ENCODE measurements at regions not wholly inside any gene's neighbourhood (a gene's known extent, or its start where the extent isn't known, plus 50 kb on each side); places are given as distances from the start of the nearest gene placed in this dataset.

DNA sequence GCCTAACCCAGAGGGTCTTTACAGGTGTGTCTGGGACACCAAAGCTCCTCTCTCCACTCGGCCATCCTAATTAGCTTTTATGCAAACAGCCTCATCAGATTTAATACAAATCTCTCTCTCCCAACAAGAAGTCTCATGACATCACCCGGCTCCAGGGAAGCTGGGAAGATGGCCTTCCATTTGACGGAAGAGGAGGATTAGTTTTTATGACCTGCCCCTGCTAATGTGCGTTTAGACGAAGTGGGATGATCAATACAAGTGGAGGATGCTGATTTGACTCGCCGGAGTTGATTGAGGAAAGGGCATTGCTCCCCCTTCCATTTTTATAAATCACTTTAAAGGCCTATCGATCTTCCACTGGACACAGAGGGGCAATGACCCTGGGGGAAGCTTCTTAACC, 239.2 kb downstream of the BCL11B start:
- no peaks in the 10 kb centered on the region for H4K20me1 ChIP-seq (ENCODE audit: insufficient read depth)
- H2AFZ ChIP-seq (ENCODE audit: low read depth, low read length) = no peak overlapping the region
- H3K9ac ChIP-seq (ENCODE audit: low read length) = no peak overlapping the region
- no peaks in the 10 kb centered on the region for H3K36me3 ChIP-seq (ENCODE audit: insufficient read depth, low read length)
- H3K4me2 ChIP-seq (ENCODE audit: low read length) = no peak overlapping the region
- no peaks in the 10 kb centered on the region for H3K27me3 ChIP-seq (ENCODE audit: insufficient read depth, low read depth, low read length)
- H3K79me2 ChIP-seq (replicated peaks; ENCODE audit: insufficient read depth, low read length) = no peaks in the 10 kb centered on the region
- H3F3A ChIP-seq (ENCODE audit: insufficient read depth, low read length, poor library complexity, severe bottlenecking) = no peaks in the 10 kb centered on the region
- H3K27ac ChIP-seq (ENCODE audit: low read length) = no peak overlapping the region
- TF ChIP-seq RAD21 (conservative IDR thresholded peaks at IDR 0.05) = no peak
- H3K9me3 ChIP-seq (ENCODE audit: low read length) = no peaks in the 10 kb centered on the region
- H3K4me3 ChIP-seq (ENCODE audit: low read length) = no peak overlapping the region
- no peaks in the 10 kb centered on the region for H3K9me2 ChIP-seq (ENCODE audit: insufficient read depth, low read length)

DNA sequence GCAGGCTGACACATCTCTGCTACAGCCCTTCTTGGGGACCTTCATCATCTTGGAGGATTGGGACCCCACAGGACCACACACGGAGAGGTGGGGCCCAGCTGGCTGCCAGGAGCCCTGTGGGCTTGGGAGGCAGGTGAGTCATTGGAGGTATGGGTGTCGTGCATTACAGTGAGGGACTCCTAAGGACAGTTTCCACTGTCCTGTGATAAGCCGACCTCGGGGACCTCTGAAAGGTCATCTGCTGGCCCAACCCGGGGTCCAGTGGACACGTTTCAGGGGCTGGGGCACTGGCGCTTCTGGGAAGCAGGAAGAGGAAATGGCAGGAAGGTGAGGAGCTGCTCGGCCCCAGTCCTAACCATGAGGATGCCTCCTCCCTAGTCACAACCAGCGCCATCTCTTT, 238.0 kb downstream of the BCL11B start:
- Histone ChIP-seq H3K9me2 (ENCODE audit: insufficient read depth, low read length) (no peaks in the 10 kb centered on the region), H3F3A (ENCODE audit: insufficient read depth, low read length, poor library complexity, severe bottlenecking) (no peaks in the 10 kb centered on the region), H3K27me3 (ENCODE audit: insufficient read depth, low read depth, low read length) (no peaks in the 10 kb centered on the region), H3K79me2 (replicated peaks; ENCODE audit: insufficient read depth, low read length) (no peaks in the 10 kb centered on the region), H3K27ac (ENCODE audit: low read length) (no peak overlapping the region), H3K4me2 (ENCODE audit: low read length) (no peak overlapping the region), H2AFZ (ENCODE audit: low read depth, low read length) (no peak overlapping the region), H3K9me3 (ENCODE audit: low read length) (no peaks in the 10 kb centered on the region), H3K9ac (ENCODE audit: low read length) (no peak overlapping the region), H3K36me3 (ENCODE audit: insufficient read depth, low read length) (no peaks in the 10 kb centered on the region), H3K4me3 (ENCODE audit: low read length) (no peak overlapping the region), H4K20me1 (ENCODE audit: insufficient read depth) (no peaks in the 10 kb centered on the region)
- TF ChIP-seq POLR2AphosphoS5 (IDR thresholded peaks at IDR 0.05) = no peak
- TF ChIP-seq TAF1 (IDR thresholded peaks at IDR 0.05; ENCODE audit: low read depth) = no peak

DNA sequence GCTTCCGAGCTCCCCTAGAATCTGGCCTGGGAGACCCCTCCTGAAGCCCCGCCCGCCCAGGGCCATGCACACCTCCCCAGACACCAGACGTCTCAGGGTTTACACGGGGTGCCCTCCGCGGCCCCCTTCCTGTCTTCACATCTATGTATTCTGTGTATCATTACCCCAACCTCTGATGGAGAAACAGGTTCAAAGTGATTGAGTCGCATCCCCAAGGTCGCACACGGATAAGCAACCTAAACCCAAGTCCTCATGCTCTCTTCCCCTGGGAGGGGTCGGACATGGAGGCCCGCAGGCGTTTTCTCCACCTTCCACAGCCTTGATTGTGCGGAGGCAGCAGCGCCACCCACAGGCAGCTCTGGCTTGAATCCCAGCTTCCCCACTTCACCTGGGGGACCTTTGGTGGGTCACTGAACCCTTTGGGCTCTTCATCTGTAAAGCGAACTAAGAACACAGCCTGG, 237.3 kb downstream of the BCL11B start:
- H3K9me3 ChIP-seq (ENCODE audit: low read length) = no peaks in the 10 kb centered on the region
- H3K9ac ChIP-seq (ENCODE audit: low read length) = no peak overlapping the region
- H3K4me3 ChIP-seq (ENCODE audit: low read length) = no peak overlapping the region
- no peak overlapping the region for H3K4me2 ChIP-seq (ENCODE audit: low read length)
- no peaks in the 10 kb centered on the region for H3K9me2 ChIP-seq (ENCODE audit: insufficient read depth, low read length)
- H3F3A ChIP-seq (ENCODE audit: insufficient read depth, low read length, poor library complexity, severe bottlenecking) = no peaks in the 10 kb centered on the region
- no peaks in the 10 kb centered on the region for H3K27me3 ChIP-seq (ENCODE audit: insufficient read depth, low read depth, low read length)
- H3K36me3 ChIP-seq (ENCODE audit: insufficient read depth, low read length) = no peaks in the 10 kb centered on the region
- no peak overlapping the region for H3K27ac ChIP-seq (ENCODE audit: low read length)
- H3K79me2 ChIP-seq (replicated peaks; ENCODE audit: insufficient read depth, low read length) = no peaks in the 10 kb centered on the region
- no peak for TF ChIP-seq MXI1 (conservative IDR thresholded peaks at IDR 0.05; ENCODE audit: poor library complexity, severe bottlenecking)
- no peak for TF ChIP-seq RAD21 (conservative IDR thresholded peaks at IDR 0.05)
- TF ChIP-seq TAF1 (IDR thresholded peaks at IDR 0.05; ENCODE audit: low read depth) = no peak
- TF ChIP-seq, protein P1, sequence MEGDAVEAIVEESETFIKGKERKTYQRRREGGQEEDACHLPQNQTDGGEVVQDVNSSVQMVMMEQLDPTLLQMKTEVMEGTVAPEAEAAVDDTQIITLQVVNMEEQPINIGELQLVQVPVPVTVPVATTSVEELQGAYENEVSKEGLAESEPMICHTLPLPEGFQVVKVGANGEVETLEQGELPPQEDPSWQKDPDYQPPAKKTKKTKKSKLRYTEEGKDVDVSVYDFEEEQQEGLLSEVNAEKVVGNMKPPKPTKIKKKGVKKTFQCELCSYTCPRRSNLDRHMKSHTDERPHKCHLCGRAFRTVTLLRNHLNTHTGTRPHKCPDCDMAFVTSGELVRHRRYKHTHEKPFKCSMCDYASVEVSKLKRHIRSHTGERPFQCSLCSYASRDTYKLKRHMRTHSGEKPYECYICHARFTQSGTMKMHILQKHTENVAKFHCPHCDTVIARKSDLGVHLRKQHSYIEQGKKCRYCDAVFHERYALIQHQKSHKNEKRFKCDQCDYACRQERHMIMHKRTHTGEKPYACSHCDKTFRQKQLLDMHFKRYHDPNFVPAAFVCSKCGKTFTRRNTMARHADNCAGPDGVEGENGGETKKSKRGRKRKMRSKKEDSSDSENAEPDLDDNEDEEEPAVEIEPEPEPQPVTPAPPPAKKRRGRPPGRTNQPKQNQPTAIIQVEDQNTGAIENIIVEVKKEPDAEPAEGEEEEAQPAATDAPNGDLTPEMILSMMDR (IDR thresholded peaks at IDR 0.05; ENCODE audit: poor library complexity, severe bottlenecking) = no peak
- TF ChIP-seq, protein P2, sequence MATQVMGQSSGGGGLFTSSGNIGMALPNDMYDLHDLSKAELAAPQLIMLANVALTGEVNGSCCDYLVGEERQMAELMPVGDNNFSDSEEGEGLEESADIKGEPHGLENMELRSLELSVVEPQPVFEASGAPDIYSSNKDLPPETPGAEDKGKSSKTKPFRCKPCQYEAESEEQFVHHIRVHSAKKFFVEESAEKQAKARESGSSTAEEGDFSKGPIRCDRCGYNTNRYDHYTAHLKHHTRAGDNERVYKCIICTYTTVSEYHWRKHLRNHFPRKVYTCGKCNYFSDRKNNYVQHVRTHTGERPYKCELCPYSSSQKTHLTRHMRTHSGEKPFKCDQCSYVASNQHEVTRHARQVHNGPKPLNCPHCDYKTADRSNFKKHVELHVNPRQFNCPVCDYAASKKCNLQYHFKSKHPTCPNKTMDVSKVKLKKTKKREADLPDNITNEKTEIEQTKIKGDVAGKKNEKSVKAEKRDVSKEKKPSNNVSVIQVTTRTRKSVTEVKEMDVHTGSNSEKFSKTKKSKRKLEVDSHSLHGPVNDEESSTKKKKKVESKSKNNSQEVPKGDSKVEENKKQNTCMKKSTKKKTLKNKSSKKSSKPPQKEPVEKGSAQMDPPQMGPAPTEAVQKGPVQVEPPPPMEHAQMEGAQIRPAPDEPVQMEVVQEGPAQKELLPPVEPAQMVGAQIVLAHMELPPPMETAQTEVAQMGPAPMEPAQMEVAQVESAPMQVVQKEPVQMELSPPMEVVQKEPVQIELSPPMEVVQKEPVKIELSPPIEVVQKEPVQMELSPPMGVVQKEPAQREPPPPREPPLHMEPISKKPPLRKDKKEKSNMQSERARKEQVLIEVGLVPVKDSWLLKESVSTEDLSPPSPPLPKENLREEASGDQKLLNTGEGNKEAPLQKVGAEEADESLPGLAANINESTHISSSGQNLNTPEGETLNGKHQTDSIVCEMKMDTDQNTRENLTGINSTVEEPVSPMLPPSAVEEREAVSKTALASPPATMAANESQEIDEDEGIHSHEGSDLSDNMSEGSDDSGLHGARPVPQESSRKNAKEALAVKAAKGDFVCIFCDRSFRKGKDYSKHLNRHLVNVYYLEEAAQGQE (IDR thresholded peaks at IDR 0.05; ENCODE audit: borderline replicate concordance) = no peak
- no peaks in the 10 kb centered on the region for H4K20me1 ChIP-seq (ENCODE audit: insufficient read depth)
- H2AFZ ChIP-seq (ENCODE audit: low read depth, low read length) = no peak overlapping the region

All from neural cell (in vitro differentiated cells).